ENCODE measurements at regions not wholly inside any gene's neighbourhood (a gene's known extent, or its start where the extent isn't known, plus 50 kb on each side); places are given as distances from the start of the nearest gene placed in this dataset.

GRCh38 chr5:107199756-107200155, 471.0 kb downstream of the EFNA5 start:
- Histone ChIP-seq H3K4me3 (no peak overlapping the region), H3K27me3 (ENCODE audit: control insufficient read depth in 3 of 3, insufficient read depth in 3 of 3, low read length in 2 of 3) (no peaks in the 10 kb centered on the region), H3K27ac (ENCODE audit: low read depth in 1 of 2, low read length in 1 of 2) (no peak overlapping the region), H3K9ac (ENCODE audit: insufficient read depth in 1 of 2, low read length in 2 of 2) (no peak overlapping the region), H3K9me3 (ENCODE audit: control insufficient read depth in 4 of 4, insufficient read depth in 3 of 4, low read length in 3 of 4) (no peaks in the 10 kb centered on the region), H3K4me1 (ENCODE audit: control insufficient read depth in 5 of 5, insufficient read depth in 5 of 5, low read length in 5 of 5) (peaks cover 0 to 2% (median 0%) of the 10 kb centered on the region in 5 donors), H3K36me3 (ENCODE audit: control insufficient read depth in 4 of 4, insufficient read depth in 4 of 4, low read length in 4 of 4) (no peaks in the 10 kb centered on the region)
- no peak for TF ChIP-seq CTCF (IDR thresholded peaks at IDR 0.05; ENCODE audit: control extremely low read depth, extremely low read depth)
- WGBS, 2 donors: 79% methylated on average over 4 of the region's 4 CpGs
- ATAC-seq (ENCODE audit: insufficient read depth, low FRiP score) (no peak), DNase-seq (no peak)

- H3K27ac ChIP-seq (ENCODE audit: low read depth in 1 of 2, low read length in 1 of 2): no peak overlapping the region
- no peaks in the 10 kb centered on the region for H3K4me1 ChIP-seq (ENCODE audit: control insufficient read depth in 5 of 5, insufficient read depth in 5 of 5, low read length in 5 of 5)
- H3K4me3 ChIP-seq: no peak overlapping the region
- DNase-seq (no peak), ATAC-seq (ENCODE audit: insufficient read depth, low FRiP score) (no peak)
- H3K27me3 ChIP-seq (ENCODE audit: control insufficient read depth in 3 of 3, insufficient read depth in 3 of 3, low read length in 2 of 3): no peaks in the 10 kb centered on the region
- H3K9me3 ChIP-seq (ENCODE audit: control insufficient read depth in 4 of 4, insufficient read depth in 3 of 4, low read length in 3 of 4): no peaks in the 10 kb centered on the region
- H3K36me3 ChIP-seq (ENCODE audit: control insufficient read depth in 4 of 4, insufficient read depth in 4 of 4, low read length in 4 of 4): no peaks in the 10 kb centered on the region
- 79 to 86% methylated on average over 4 of the region's 4 CpGs for WGBS, 2 donors
- no peak for TF ChIP-seq CTCF (IDR thresholded peaks at IDR 0.05; ENCODE audit: control extremely low read depth, extremely low read depth)
- no peak overlapping the region for H3K9ac ChIP-seq (ENCODE audit: insufficient read depth in 1 of 2, low read length in 2 of 2)
Measured at GRCh38 chr5:107196500-107197059, 474.2 kb downstream of the EFNA5 start.

GRCh38 chr5:107195890-107196395, 474.8 kb downstream of the EFNA5 start:
- Histone ChIP-seq H3K4me3 (no peak overlapping the region), H3K27me3 (ENCODE audit: control insufficient read depth in 3 of 3, insufficient read depth in 3 of 3, low read length in 2 of 3) (no peaks in the 10 kb centered on the region), H3K9ac (ENCODE audit: insufficient read depth in 1 of 2, low read length in 2 of 2) (no peak overlapping the region), H3K4me1 (ENCODE audit: control insufficient read depth in 5 of 5, insufficient read depth in 5 of 5, low read length in 5 of 5) (no peaks in the 10 kb centered on the region), H3K27ac (ENCODE audit: low read depth in 1 of 2, low read length in 1 of 2) (no peak overlapping the region), H3K9me3 (ENCODE audit: control insufficient read depth in 4 of 4, insufficient read depth in 3 of 4, low read length in 3 of 4) (no peaks in the 10 kb centered on the region), H3K36me3 (ENCODE audit: control insufficient read depth in 4 of 4, insufficient read depth in 4 of 4, low read length in 4 of 4) (no peaks in the 10 kb centered on the region)
- no peak for TF ChIP-seq CTCF (IDR thresholded peaks at IDR 0.05; ENCODE audit: control extremely low read depth, extremely low read depth)
- WGBS, 2 donors: 84 to 86% methylated on average over 6 of the region's 6 CpGs
- ATAC-seq (ENCODE audit: insufficient read depth, low FRiP score): no peak
- no peak for DNase-seq

GRCh38 chr5:107184871-107185270, 485.9 kb downstream of the EFNA5 start:
- Histone ChIP-seq H3K27ac (ENCODE audit: low read depth in 1 of 2, low read length in 1 of 2) (no peak overlapping the region), H3K9ac (ENCODE audit: insufficient read depth in 1 of 2, low read length in 2 of 2) (no peak overlapping the region), H3K4me1 (ENCODE audit: control insufficient read depth in 5 of 5, insufficient read depth in 5 of 5, low read length in 5 of 5) (no peaks in the 10 kb centered on the region), H3K4me3 (no peak overlapping the region), H3K36me3 (ENCODE audit: control insufficient read depth in 4 of 4, insufficient read depth in 4 of 4, low read length in 4 of 4) (no peaks in the 10 kb centered on the region), H3K27me3 (ENCODE audit: control insufficient read depth in 3 of 3, insufficient read depth in 3 of 3, low read length in 2 of 3) (no peaks in the 10 kb centered on the region), H3K9me3 (ENCODE audit: control insufficient read depth in 4 of 4, insufficient read depth in 3 of 4, low read length in 3 of 4) (no peaks in the 10 kb centered on the region)
- no peak for TF ChIP-seq CTCF (IDR thresholded peaks at IDR 0.05; ENCODE audit: control extremely low read depth, extremely low read depth)
- ATAC-seq (ENCODE audit: insufficient read depth, low FRiP score) (no peak), DNase-seq (peak in 2 of 3 donors; percentile 28 to 63)
- WGBS, 2 donors: 73 to 93% methylated on average over 1 of the region's 1 CpG
